Loucy (cell line): ENCODE measurements at regions not wholly inside any gene's neighbourhood (a gene's known extent, or its start where the extent isn't known, plus 50 kb on each side); places are given as distances from the start of the nearest gene placed in this dataset.
A peak's percentile ranks its signal among the peaks of the same experiment; 100 is the strongest.

Source experiments
- EZH2phosphoT487 ChIP-seq: fragments of 200-600 bp; IDR thresholded peaks from 2 replicates; pipeline ENCODE4 v1.6.1; 2018; ENCODE audit warnings: antibody characterized with exemption, mild to moderate bottlenecking, moderate library complexity, borderline replicate concordance
- TF ChIP-seq, protein P1 (sequence below): fragments of 200-600 bp; sonication (generic); conservative IDR thresholded peaks from 2 replicates; pipeline ENCODE4 v1.5.1; 2014; ENCODE audit warnings: mild to moderate bottlenecking, antibody characterized with exemption, low read length

- TF ChIP-seq, protein P1, sequence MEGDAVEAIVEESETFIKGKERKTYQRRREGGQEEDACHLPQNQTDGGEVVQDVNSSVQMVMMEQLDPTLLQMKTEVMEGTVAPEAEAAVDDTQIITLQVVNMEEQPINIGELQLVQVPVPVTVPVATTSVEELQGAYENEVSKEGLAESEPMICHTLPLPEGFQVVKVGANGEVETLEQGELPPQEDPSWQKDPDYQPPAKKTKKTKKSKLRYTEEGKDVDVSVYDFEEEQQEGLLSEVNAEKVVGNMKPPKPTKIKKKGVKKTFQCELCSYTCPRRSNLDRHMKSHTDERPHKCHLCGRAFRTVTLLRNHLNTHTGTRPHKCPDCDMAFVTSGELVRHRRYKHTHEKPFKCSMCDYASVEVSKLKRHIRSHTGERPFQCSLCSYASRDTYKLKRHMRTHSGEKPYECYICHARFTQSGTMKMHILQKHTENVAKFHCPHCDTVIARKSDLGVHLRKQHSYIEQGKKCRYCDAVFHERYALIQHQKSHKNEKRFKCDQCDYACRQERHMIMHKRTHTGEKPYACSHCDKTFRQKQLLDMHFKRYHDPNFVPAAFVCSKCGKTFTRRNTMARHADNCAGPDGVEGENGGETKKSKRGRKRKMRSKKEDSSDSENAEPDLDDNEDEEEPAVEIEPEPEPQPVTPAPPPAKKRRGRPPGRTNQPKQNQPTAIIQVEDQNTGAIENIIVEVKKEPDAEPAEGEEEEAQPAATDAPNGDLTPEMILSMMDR, result peak; percentile 76
- no peak for TF ChIP-seq EZH2phosphoT487
Measured at GRCh38 chr12:54701940-54702592, 53.9 kb upstream of the DCD start.
